CD14-positive monocyte (primary cell): ENCODE measurements at regions not wholly inside any gene's neighbourhood (a gene's known extent, or its start where the extent isn't known, plus 50 kb on each side); places are given as distances from the start of the nearest gene placed in this dataset.
"Not testable (repeated sequence)": the region's sequence is repeated elsewhere in the genome, so short reads cannot be mapped to it uniquely, and the experiment has no call there.

Experiments used
- DNase-seq, 3 donors: peaks; one replicate each; pipeline ENCODE4 v3.0.0-alpha.2; 2011 to 2022
- H2AFZ ChIP-seq: 2 replicates; pipeline ENCODE4 v1.6.0; 2012; ENCODE audit warnings: mild to moderate bottlenecking, low read depth, low read length, inconsistent platforms; ENCODE audit not compliant: insufficient read depth, poor library complexity, severe bottlenecking
- H3K27ac ChIP-seq, 2 donors: 1 replicate in 1 of 2; 2 replicates in 1 of 2; pipeline ENCODE4 v1.5.1; 2012 to 2013; ENCODE audit warnings: low read length in 2 of 2, control low read depth in 1 of 2, inconsistent platforms in 1 of 2, low read depth in 1 of 2, mild to moderate bottlenecking in 1 of 2
- H3K27me3 ChIP-seq, 2 donors: one replicate each; pipeline versions ENCODE4 v1.6.0 to v1.6.1; 2011 to 2013; ENCODE audit warnings: low read length in 2 of 2; ENCODE audit not compliant: control insufficient read depth in 2 of 2, insufficient read depth in 2 of 2
- H3K36me3 ChIP-seq, 2 donors: replicated peaks in 1 of 2; 1 replicate in 1 of 2; 2 replicates in 1 of 2; pipeline versions ENCODE4 v1.5.1 to v1.6.1; 2012 to 2013; ENCODE audit warnings: low read length in 2 of 2, control low read depth in 1 of 2, inconsistent platforms in 1 of 2, mild to moderate bottlenecking in 1 of 2; ENCODE audit not compliant: insufficient read depth in 2 of 2, control insufficient read depth in 1 of 2
- H3K4me1 ChIP-seq, 2 donors: 1 replicate in 1 of 2; 2 replicates in 1 of 2; pipeline versions ENCODE4 v1.5.1 to v1.6.1; 2012 to 2013; ENCODE audit warnings: low read length in 2 of 2, control low read depth in 1 of 2, inconsistent platforms in 1 of 2, mild to moderate bottlenecking in 1 of 2, moderate library complexity in 1 of 2; ENCODE audit not compliant: insufficient read depth in 2 of 2, control insufficient read depth in 1 of 2
- H3K4me2 ChIP-seq: replicated peaks from 2 replicates; pipeline ENCODE3; 2012; ENCODE audit warnings: low read length, moderate library complexity, mild to moderate bottlenecking; ENCODE audit not compliant: poor library complexity, severe bottlenecking; ENCODE audit errors: extremely low read depth
- H3K4me3 ChIP-seq, 3 experiments: fragments of 200-600 bp in 1 of 3; sonication (generic) in 1 of 3; replicated peaks in 1 of 3; 1 replicate in 2 of 3; 2 replicates in 1 of 3; pipeline ENCODE4 v1.5.1; 2011 to 2013; ENCODE audit warnings: low read length in 3 of 3, mild to moderate bottlenecking in 3 of 3, control low read depth in 2 of 3, low read depth in 2 of 3, inconsistent platforms in 1 of 3, moderate library complexity in 1 of 3
- H3K79me2 ChIP-seq: 2 replicates; pipeline ENCODE4 v1.6.0; 2012; ENCODE audit warnings: mild to moderate bottlenecking, control low read depth, inconsistent platforms, low read length, moderate library complexity; ENCODE audit not compliant: insufficient read depth
- H3K9ac ChIP-seq: 2 replicates; pipeline ENCODE4 v1.6.0; 2017; ENCODE audit warnings: low read length, mild to moderate bottlenecking; ENCODE audit not compliant: insufficient read depth, poor library complexity, severe bottlenecking
- H3K9me3 ChIP-seq, 2 donors: replicated peaks in 1 of 2; 1 replicate in 1 of 2; 2 replicates in 1 of 2; pipeline versions ENCODE4 v1.5.1 to v1.6.1; 2012 to 2013; ENCODE audit warnings: low read length in 2 of 2, control low read depth in 1 of 2; ENCODE audit not compliant: control insufficient read depth in 1 of 2, insufficient read depth in 1 of 2
- H4K20me1 ChIP-seq: 2 replicates; pipeline ENCODE4 v1.6.0; 2012; ENCODE audit warnings: mild to moderate bottlenecking, low read length, control low read depth, moderate library complexity; ENCODE audit not compliant: insufficient read depth
- H3K27ac Mint-ChIP-seq, 7 donors: one replicate each; pipeline ENCODE4 v1.8.0; 2020; ENCODE audit warnings: mild to moderate bottlenecking in 7 of 7, mixed read lengths in 7 of 7, moderate library complexity in 6 of 7, inconsistent platforms in 2 of 7
- H3K27me3 Mint-ChIP-seq, 3 donors: one replicate each; pipeline ENCODE4 v1.8.0; 2021 to 2022; ENCODE audit warnings: low read depth in 3 of 3, mild to moderate bottlenecking in 3 of 3, mixed read lengths in 3 of 3, moderate library complexity in 3 of 3, inconsistent platforms in 1 of 3
- H3K36me3 Mint-ChIP-seq, 2 donors: one replicate each; pipeline ENCODE4 v1.8.0; 2020; ENCODE audit warnings: mixed read lengths in 2 of 2, inconsistent platforms in 1 of 2, mild to moderate bottlenecking in 1 of 2
- H3K4me1 Mint-ChIP-seq: one replicate; pipeline ENCODE4 v1.8.0; 2020; ENCODE audit warnings: mild to moderate bottlenecking, mixed read lengths
- H3K4me3 Mint-ChIP-seq, 2 donors: one replicate each; pipeline ENCODE4 v1.8.0; 2020; ENCODE audit warnings: mild to moderate bottlenecking in 2 of 2, mixed read lengths in 2 of 2, moderate library complexity in 1 of 2
- H3K9me3 Mint-ChIP-seq, 7 donors: one replicate each; pipeline ENCODE4 v1.8.0; 2020 to 2022; ENCODE audit warnings: mixed read lengths in 7 of 7, mild to moderate bottlenecking in 6 of 7, moderate library complexity in 6 of 7, inconsistent platforms in 2 of 7
- CTCF ChIP-seq: fragments of 200-600 bp; IDR thresholded peaks from one replicate; pipeline ENCODE4 v1.8.0; 2022; ENCODE audit warnings: antibody characterized with exemption, mild to moderate bottlenecking
- WGBS: methylation state at CpG from one replicate; pipeline ENCODE4 v1.1.5; 2013; ENCODE audit warnings: missing lambda C conversion rate; ENCODE audit not compliant: insufficient coverage; 5-methylcytosine and 5-hydroxymethylcytosine counted together
- intact Hi-C, 2 donors: fragments of 100-400 bp; cut with micrococcal nuclease; formaldehyde crosslinking; loops; one replicate each; pipeline versions ENCODE4 v1.15.0 to v1.15.1; 2023

GRCh38 chrX:139388254-139388653 lies 142.3 kb upstream of the F9 start:
- no peak overlapping the region for H3K4me3 ChIP-seq
- DNase-seq, result no peak
- no peaks in the 10 kb centered on the region for H3K36me3 ChIP-seq
- H3K27me3 ChIP-seq, result no peaks in the 10 kb centered on the region
- intact Hi-C loops, result no loop called here
- no peak overlapping the region for H2AFZ ChIP-seq
- H3K4me3 Mint-ChIP-seq, result no peak overlapping the region
- H3K4me1 Mint-ChIP-seq, result no peaks in the 10 kb centered on the region
- no peak overlapping the region for H3K9ac ChIP-seq
- H3K79me2 ChIP-seq, result no peaks in the 10 kb centered on the region
- H3K4me2 ChIP-seq, result no peak overlapping the region
- WGBS, result no CpG with 5 or more reads among the region's 3 CpGs
- H3K27ac Mint-ChIP-seq, result no peak overlapping the region
- H3K36me3 Mint-ChIP-seq, result no peaks in the 10 kb centered on the region
- no peaks in the 10 kb centered on the region for H3K9me3 Mint-ChIP-seq
- H3K27me3 Mint-ChIP-seq, result peaks cover 0 to 4% (median 0%) of the 10 kb centered on the region in 3 donors
- H4K20me1 ChIP-seq, result no peaks in the 10 kb centered on the region
- no peak for TF ChIP-seq CTCF
- H3K27ac ChIP-seq, result no peak overlapping the region
- H3K4me1 ChIP-seq, result no peaks in the 10 kb centered on the region
- no peaks in the 10 kb centered on the region for H3K9me3 ChIP-seq

- Mint-ChIP-seq H3K27ac (no peak overlapping the region), H3K27me3 (peaks cover 0 to 2% (median 2%) of the 10 kb centered on the region in 3 donors), H3K36me3 (no peaks in the 10 kb centered on the region), H3K4me3 (no peak overlapping the region), H3K9me3 (peaks cover 0 to 5% (median 0%) of the 10 kb centered on the region in 7 donors), H3K4me1 (no peaks in the 10 kb centered on the region)
- Histone ChIP-seq H3K27me3 (no peaks in the 10 kb centered on the region), H2AFZ (no peak overlapping the region), H3K79me2 (no peaks in the 10 kb centered on the region), H3K4me2 (no peak overlapping the region), H3K4me3 (no peak overlapping the region), H3K27ac (no peak overlapping the region), H4K20me1 (no peaks in the 10 kb centered on the region), H3K4me1 (no peaks in the 10 kb centered on the region), H3K36me3 (no peaks in the 10 kb centered on the region), H3K9ac (no peak overlapping the region), H3K9me3 (peaks cover 0 to 7% of the 10 kb centered on the region in 2 donors)
- no peak for TF ChIP-seq CTCF
- DNase-seq, result no peak
- intact Hi-C loops, result no loop called here
- 93% methylated on average over 10 of the region's 14 CpGs for WGBS
Measured at GRCh38 chrX:139382529-139382928, 148.0 kb upstream of the F9 start.

GRCh38 chrX:139376547-139376946 lies 154.0 kb upstream of the F9 start:
- H3K27ac Mint-ChIP-seq, H2AFZ ChIP-seq, H3K9me3 Mint-ChIP-seq, H3K9me3 ChIP-seq, H4K20me1 ChIP-seq, H3K27me3 Mint-ChIP-seq, H3K4me1 Mint-ChIP-seq, H3K27ac ChIP-seq, H3K36me3 Mint-ChIP-seq, H3K36me3 ChIP-seq, H3K4me1 ChIP-seq, H3K27me3 ChIP-seq, intact Hi-C loops, H3K4me2 ChIP-seq, H3K4me3 ChIP-seq, H3K79me2 ChIP-seq, H3K4me3 Mint-ChIP-seq, H3K9ac ChIP-seq, DNase-seq: not testable (repeated sequence)
- WGBS, result no CpG with 5 or more reads among the region's 3 CpGs
